Caco-2 (cell line): ENCODE measurements at regions not wholly inside any gene's neighbourhood (a gene's known extent, or its start where the extent isn't known, plus 50 kb on each side); places are given as distances from the start of the nearest gene placed in this dataset.

Experiments used
- BruUV-seq: library from RNA; stranded (reverse); fragments of 400-500 nt; replicated peaks from 2 replicates; lab custom pipeline; 2021; lab: Mats Ljungman, UMichigan
- CTCF ChIA-PET: fragments of 300-600 bp; sonication (Branson Sonifier 250); formaldehyde crosslinking; loops from one replicate; lab custom pipeline; 2022; ENCODE audit warnings: antibody characterized with exemption; lab: Charles Lee
- POLR2A ChIA-PET: fragments of 300-600 bp; sonication (Branson Sonifier 250); formaldehyde crosslinking; loops from one replicate; lab custom pipeline; 2022; ENCODE audit warnings: antibody characterized with exemption; lab: Charles Lee
- DNase-seq, 2 experiments: peaks; one replicate each; pipeline versions ENCODE4 v3.0.0 to v3.0.0-alpha.2; 2020 to 2022
- H3K27me3 ChIP-seq: replicated peaks from 2 replicates; pipeline ENCODE4 v1.6.0; 2011; ENCODE audit warnings: low read length; ENCODE audit not compliant: control insufficient read depth, insufficient read depth
- H3K36me3 ChIP-seq: 2 replicates; pipeline ENCODE4 v1.5.1; 2011; ENCODE audit warnings: low read length; ENCODE audit not compliant: control insufficient read depth, insufficient read depth
- H3K4me1 ChIP-seq: fragments of 250-450 bp; sonication (Bioruptor Pico); 2 replicates; pipeline ENCODE4 v1.5.1; 2020; ENCODE audit warnings: mild to moderate bottlenecking
- H3K4me3 ChIP-seq: 2 replicates; pipeline ENCODE4 v1.5.1; 2011; ENCODE audit warnings: low read depth, mild to moderate bottlenecking, control low read depth, low read length
- H3K9me3 ChIP-seq: fragments of 250-450 bp; sonication (Bioruptor Pico); 2 replicates; pipeline ENCODE4 v1.5.1; 2020; ENCODE audit warnings: mild to moderate bottlenecking, moderate library complexity
- H3K27ac Mint-ChIP-seq: one replicate; pipeline ENCODE4 v1.8.0; 2022; ENCODE audit warnings: mixed read lengths; ENCODE audit not compliant: unreplicated experiment
- H3K27me3 Mint-ChIP-seq: one replicate; pipeline ENCODE4 v1.8.0; 2022; ENCODE audit warnings: mixed read lengths; ENCODE audit not compliant: insufficient read depth, unreplicated experiment
- H3K36me3 Mint-ChIP-seq: one replicate; pipeline ENCODE4 v1.8.0; 2022; ENCODE audit warnings: mild to moderate bottlenecking, mixed read lengths; ENCODE audit not compliant: insufficient read depth, unreplicated experiment
- H3K4me1 Mint-ChIP-seq: one replicate; pipeline ENCODE4 v1.8.0; 2022; ENCODE audit warnings: low read depth, mixed read lengths; ENCODE audit not compliant: unreplicated experiment
- H3K4me3 Mint-ChIP-seq: one replicate; pipeline ENCODE4 v1.8.0; 2022; ENCODE audit warnings: mild to moderate bottlenecking, moderate library complexity, mixed read lengths; ENCODE audit not compliant: unreplicated experiment
- H3K9me3 Mint-ChIP-seq: one replicate; pipeline ENCODE4 v1.8.0; 2022; ENCODE audit warnings: mixed read lengths; ENCODE audit not compliant: unreplicated experiment
- CTCF ChIP-seq, 2 experiments: fragments of 200-600 bp in 1 of 2; IDR thresholded peaks; 1 replicate in 1 of 2; 2 replicates in 1 of 2; pipeline versions ENCODE4 v1.5.1 to v1.8.0; 2011 to 2022; ENCODE audit warnings: antibody characterized with exemption in 1 of 2, control low read depth in 1 of 2, inconsistent platforms in 1 of 2, low read depth in 1 of 2, low read length in 1 of 2, mild to moderate bottlenecking in 1 of 2, moderate library complexity in 1 of 2; ENCODE audit not compliant: insufficient read depth in 1 of 2, severe bottlenecking in 1 of 2, unreplicated experiment in 1 of 2
- intact Hi-C: fragments of 100-400 bp; cut with micrococcal nuclease; formaldehyde crosslinking; loops from one replicate; pipeline ENCODE4 v1.10.0; 2022; ENCODE audit not compliant: unreplicated experiment

GRCh38 chr18:66126266-66126665 is 375.5 kb downstream of the CDH7 start:
- no peaks in the 10 kb centered on the region for H3K4me1 Mint-ChIP-seq
- no peak for DNase-seq
- CTCF ChIA-PET: no interaction called here
- no peak overlapping the region for H3K27ac Mint-ChIP-seq
- H3K4me1 ChIP-seq: no peaks in the 10 kb centered on the region
- no peak overlapping the region for H3K4me3 Mint-ChIP-seq
- no peaks in the 10 kb centered on the region for H3K36me3 Mint-ChIP-seq
- intact Hi-C loops: loop anchor here (10.0 kb wide), 1 partner anchor 369 kb away; no protein-coding TSS in a partner anchor
- POLR2A ChIA-PET: no interaction called here
- H3K27me3 Mint-ChIP-seq: no peaks in the 10 kb centered on the region
- no peak for TF ChIP-seq CTCF (IDR thresholded peaks at IDR 0.05; ENCODE audit: insufficient read depth in 1 of 2, low read depth in 1 of 2, low read length in 1 of 2, severe bottlenecking in 1 of 2, unreplicated experiment in 1 of 2)
- no peaks in the 10 kb centered on the region for H3K27me3 ChIP-seq
- no TSS peak for BruUV-seq
- no peak overlapping the region for H3K4me3 ChIP-seq
- H3K9me3 ChIP-seq: no peaks in the 10 kb centered on the region
- H3K36me3 ChIP-seq: no peaks in the 10 kb centered on the region
- no peaks in the 10 kb centered on the region for H3K9me3 Mint-ChIP-seq

GRCh38 chr18:66124394-66124793 is 373.6 kb downstream of the CDH7 start:
- Histone ChIP-seq H3K27me3 (no peaks in the 10 kb centered on the region), H3K36me3 (no peaks in the 10 kb centered on the region), H3K9me3 (no peaks in the 10 kb centered on the region), H3K4me3 (no peak overlapping the region), H3K4me1 (no peaks in the 10 kb centered on the region)
- Mint-ChIP-seq H3K27ac (no peak overlapping the region), H3K36me3 (no peaks in the 10 kb centered on the region), H3K27me3 (no peaks in the 10 kb centered on the region), H3K4me1 (no peaks in the 10 kb centered on the region), H3K9me3 (no peaks in the 10 kb centered on the region), H3K4me3 (no peak overlapping the region)
- ChIA-PET POLR2A (no interaction called here), CTCF (no interaction called here)
- no peak for DNase-seq
- intact Hi-C loops: loop anchor here (10.0 kb wide), 1 partner anchor 370 kb away; no protein-coding TSS in a partner anchor
- BruUV-seq: no TSS peak
- no peak for TF ChIP-seq CTCF (IDR thresholded peaks at IDR 0.05; ENCODE audit: insufficient read depth in 1 of 2, low read depth in 1 of 2, low read length in 1 of 2, severe bottlenecking in 1 of 2, unreplicated experiment in 1 of 2)

GRCh38 chr18:66119347-66119746 is 368.5 kb downstream of the CDH7 start:
- no peak overlapping the region for H3K4me3 Mint-ChIP-seq
- H3K36me3 Mint-ChIP-seq: no peaks in the 10 kb centered on the region
- ChIA-PET CTCF (no interaction called here), POLR2A (no interaction called here)
- Histone ChIP-seq H3K27me3 (no peaks in the 10 kb centered on the region), H3K36me3 (no peaks in the 10 kb centered on the region), H3K4me3 (no peak overlapping the region), H3K4me1 (no peaks in the 10 kb centered on the region), H3K9me3 (no peaks in the 10 kb centered on the region)
- no peak overlapping the region for H3K27ac Mint-ChIP-seq
- intact Hi-C loops: no loop called here
- TF ChIP-seq CTCF (IDR thresholded peaks at IDR 0.05; ENCODE audit: insufficient read depth in 1 of 2, low read depth in 1 of 2, low read length in 1 of 2, severe bottlenecking in 1 of 2, unreplicated experiment in 1 of 2): no peak
- H3K27me3 Mint-ChIP-seq: no peaks in the 10 kb centered on the region
- BruUV-seq: no TSS peak
- DNase-seq: no peak
- H3K9me3 Mint-ChIP-seq: no peaks in the 10 kb centered on the region
- H3K4me1 Mint-ChIP-seq: no peaks in the 10 kb centered on the region
